Tibial nerve (tissue), 4 donors: ENCODE measurements at regions not wholly inside any gene's neighbourhood (a gene's known extent, or its start where the extent isn't known, plus 50 kb on each side); places are given as distances from the start of the nearest gene placed in this dataset. TPM values are rescaled to one million over a fixed set of nuclear protein-coding genes. Genes with fewer than 3 reads are reported as not detected.

Experiments
- DNase-seq, 2 donors: peaks; one replicate each; pipeline ENCODE4 v3.0.0-alpha.2; 2019; ENCODE audit warnings: low spot score in 2 of 2
- H3K27ac ChIP-seq, 4 donors: fragments of 200-600 bp; sonication (generic) in 3 of 4; one replicate each; pipeline ENCODE4 v1.5.1; 2017 to 2019; ENCODE audit warnings: mild to moderate bottlenecking in 1 of 4
- H3K27me3 ChIP-seq, 2 donors: fragments of 200-600 bp; sonication (generic) in 1 of 2; one replicate each; pipeline versions ENCODE4 v1.5.1 to v1.6.0; 2017 to 2019
- H3K36me3 ChIP-seq, 3 donors: fragments of 200-600 bp; sonication (generic); one replicate each; pipeline ENCODE4 v1.5.1; 2018 to 2019
- H3K4me1 ChIP-seq, 4 donors: fragments of 200-600 bp; sonication (generic) in 3 of 4; one replicate each; pipeline ENCODE4 v1.5.1; 2017 to 2019
- H3K4me3 ChIP-seq, 4 donors: fragments of 200-600 bp; sonication (generic) in 3 of 4; one replicate each; pipeline ENCODE4 v1.5.1; 2017 to 2019; ENCODE audit warnings: mild to moderate bottlenecking in 1 of 4, moderate library complexity in 1 of 4
- H3K9me3 ChIP-seq, 4 donors: fragments of 200-600 bp; sonication (generic) in 3 of 4; one replicate each; pipeline ENCODE4 v1.5.1; 2017 to 2019
- EP300 ChIP-seq, 2 donors: sonication (generic); formaldehyde crosslinking; IDR thresholded peaks; one replicate each; pipeline ENCODE4 v1.6.1; 2017; ENCODE audit warnings: antibody characterized with exemption in 2 of 2, mild to moderate bottlenecking in 1 of 2
- POLR2A ChIP-seq, 2 donors: fragments of 450-650 bp; IDR thresholded peaks; one replicate each; pipeline ENCODE4 v1.6.1; 2017; ENCODE audit warnings: antibody characterized with exemption in 2 of 2, mild to moderate bottlenecking in 2 of 2, moderate library complexity in 2 of 2
- WGBS, 2 donors: methylation state at CpG; one replicate each; pipeline ENCODE4 v1.1.5; 2018; 5-methylcytosine and 5-hydroxymethylcytosine counted together
- small RNA-seq: library from RNA; depleted of rRNA; stranded (forward); fragments of <200 nt; gene quantifications from one replicate; pipeline ENCODE3, GENCODE V24; 2016
- TF ChIP-seq, protein P1 (sequence below), 5 experiments: fragments of 200-600 bp in 3 of 5; fragments of 450-650 bp in 2 of 5; sonication (generic) in 3 of 5; IDR thresholded peaks; one replicate each; pipeline ENCODE4 v1.5.1; 2016 to 2019; ENCODE audit warnings: antibody characterized with exemption in 5 of 5, mild to moderate bottlenecking in 3 of 5, moderate library complexity in 2 of 5

DNA sequence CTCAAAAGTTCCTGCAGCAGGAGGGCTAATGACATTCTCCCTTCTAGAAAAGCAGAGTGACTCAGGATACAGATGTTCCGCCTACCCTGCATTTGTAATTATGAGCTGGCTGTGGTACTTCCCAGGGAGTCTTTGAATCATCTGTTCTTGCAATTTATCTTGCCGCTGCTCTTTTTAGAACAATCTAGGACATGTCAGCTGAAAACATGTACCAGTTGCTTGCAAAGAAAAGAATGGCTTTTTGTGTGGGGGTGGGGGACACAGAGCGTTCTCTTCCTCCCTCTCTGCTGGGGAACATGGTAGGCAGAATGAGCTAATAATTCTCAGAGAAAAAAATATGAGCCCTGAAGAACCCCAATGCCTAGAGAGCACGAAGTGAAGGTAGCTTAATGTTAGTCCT is 51.7 kb upstream of the TUT7 start:
- WGBS, 2 donors: 14 to 18% methylated on average over 4 of the region's 4 CpGs
- no peaks in the 10 kb centered on the region for H3K27me3 ChIP-seq
- no peak overlapping the region for H3K27ac ChIP-seq
- H3K4me3 ChIP-seq: no peak overlapping the region
- H3K4me1 ChIP-seq: peaks cover 0 to 19% (median 2%) of the 10 kb centered on the region in 4 donors
- no peak for DNase-seq
- TF ChIP-seq POLR2A (IDR thresholded peaks at IDR 0.05) (no peak), EP300 (IDR thresholded peaks at IDR 0.05) (no peak)
- TF ChIP-seq, protein P1, sequence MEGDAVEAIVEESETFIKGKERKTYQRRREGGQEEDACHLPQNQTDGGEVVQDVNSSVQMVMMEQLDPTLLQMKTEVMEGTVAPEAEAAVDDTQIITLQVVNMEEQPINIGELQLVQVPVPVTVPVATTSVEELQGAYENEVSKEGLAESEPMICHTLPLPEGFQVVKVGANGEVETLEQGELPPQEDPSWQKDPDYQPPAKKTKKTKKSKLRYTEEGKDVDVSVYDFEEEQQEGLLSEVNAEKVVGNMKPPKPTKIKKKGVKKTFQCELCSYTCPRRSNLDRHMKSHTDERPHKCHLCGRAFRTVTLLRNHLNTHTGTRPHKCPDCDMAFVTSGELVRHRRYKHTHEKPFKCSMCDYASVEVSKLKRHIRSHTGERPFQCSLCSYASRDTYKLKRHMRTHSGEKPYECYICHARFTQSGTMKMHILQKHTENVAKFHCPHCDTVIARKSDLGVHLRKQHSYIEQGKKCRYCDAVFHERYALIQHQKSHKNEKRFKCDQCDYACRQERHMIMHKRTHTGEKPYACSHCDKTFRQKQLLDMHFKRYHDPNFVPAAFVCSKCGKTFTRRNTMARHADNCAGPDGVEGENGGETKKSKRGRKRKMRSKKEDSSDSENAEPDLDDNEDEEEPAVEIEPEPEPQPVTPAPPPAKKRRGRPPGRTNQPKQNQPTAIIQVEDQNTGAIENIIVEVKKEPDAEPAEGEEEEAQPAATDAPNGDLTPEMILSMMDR (IDR thresholded peaks at IDR 0.05): no peak
- no peaks in the 10 kb centered on the region for H3K36me3 ChIP-seq
- no peaks in the 10 kb centered on the region for H3K9me3 ChIP-seq

DNA sequence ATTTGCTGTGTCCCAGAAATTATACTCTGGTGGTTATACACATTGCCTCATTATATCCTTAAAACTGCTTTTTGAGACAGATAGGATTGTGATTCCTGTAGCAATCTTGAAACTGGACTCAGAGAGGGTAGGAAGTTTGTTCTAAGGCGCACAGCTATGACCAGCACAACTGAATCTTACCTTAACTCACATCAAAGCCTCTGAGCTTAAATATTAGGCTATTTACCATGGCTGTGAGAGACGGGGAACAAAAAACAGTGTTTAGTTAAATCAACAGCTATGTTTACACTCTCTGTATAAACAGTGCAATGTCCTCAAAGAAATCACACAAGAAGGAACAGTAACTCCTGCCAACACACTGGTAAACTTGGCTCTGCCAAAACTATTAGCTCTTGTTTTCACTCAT is 50.9 kb upstream of the TUT7 start:
- TF ChIP-seq, protein P1 (IDR thresholded peaks at IDR 0.05): no peak
- TF ChIP-seq EP300 (IDR thresholded peaks at IDR 0.05) (no peak), POLR2A (IDR thresholded peaks at IDR 0.05) (no peak)
- no peaks in the 10 kb centered on the region for H3K27me3 ChIP-seq
- no peak overlapping the region for H3K4me3 ChIP-seq
- DNase-seq: no peak
- H3K27ac ChIP-seq: no peak overlapping the region
- H3K9me3 ChIP-seq: no peaks in the 10 kb centered on the region
- H3K36me3 ChIP-seq: no peaks in the 10 kb centered on the region
- peaks cover 0 to 19% (median 2%) of the 10 kb centered on the region in 4 donors for H3K4me1 ChIP-seq
- WGBS, 2 donors: 52 to 54% methylated on average over 2 of the region's 2 CpGs

Small RNAs in the stretch of these regions (small RNA-seq; reads per million reads assigned to genes)
- gene AL158828.1 (not detected), gene RNU2-36P (not detected)
